Thyroid gland (tissue), 4 donors: ENCODE measurements at regions not wholly inside any gene's neighbourhood (a gene's known extent, or its start where the extent isn't known, plus 50 kb on each side); places are given as distances from the start of the nearest gene placed in this dataset.

ENCODE experiments used
- CTCF ChIP-seq, 6 experiments: fragments of 200-600 bp in 3 of 6; fragments of 450-650 bp in 3 of 6; sonication (generic) in 3 of 6; IDR thresholded peaks; one replicate each; pipeline ENCODE4 v1.5.1; 2016 to 2019; ENCODE audit warnings: antibody characterized with exemption in 6 of 6, mild to moderate bottlenecking in 2 of 6, inconsistent platforms in 1 of 6, moderate library complexity in 1 of 6
- POLR2A ChIP-seq, 2 donors: fragments of 450-650 bp; IDR thresholded peaks; one replicate each; pipeline ENCODE4 v1.6.1; 2017; ENCODE audit warnings: antibody characterized with exemption in 2 of 2, mild to moderate bottlenecking in 2 of 2, moderate library complexity in 1 of 2

GRCh38 chr5:89129941-89130340 lies 247.0 kb upstream of the MEF2C start:
- no peak for TF ChIP-seq CTCF (IDR thresholded peaks at IDR 0.05)
- no peak for TF ChIP-seq POLR2A (IDR thresholded peaks at IDR 0.05)
